WERI-Rb-1 (cell line): ENCODE measurements at regions not wholly inside any gene's neighbourhood (a gene's known extent, or its start where the extent isn't known, plus 50 kb on each side); places are given as distances from the start of the nearest gene placed in this dataset.

Source experiments
- DNase-seq: peaks from one replicate; pipeline ENCODE4 v3.0.0-alpha.2; 2020
- H3K27ac ChIP-seq: fragments of 250-450 bp; sonication (Bioruptor Pico); 2 replicates; pipeline ENCODE4 v1.5.1; 2020; ENCODE audit warnings: mild to moderate bottlenecking, moderate library complexity
- H3K27me3 ChIP-seq: fragments of 250-450 bp; sonication (Bioruptor Pico); 2 replicates; pipeline ENCODE4 v1.5.1; 2021; ENCODE audit warnings: mild to moderate bottlenecking, low read depth, moderate library complexity; ENCODE audit not compliant: insufficient read depth, severe bottlenecking
- H3K36me3 ChIP-seq: fragments of 250-450 bp; sonication (Bioruptor Pico); 2 replicates; pipeline ENCODE4 v1.5.1; 2020; ENCODE audit warnings: mild to moderate bottlenecking, moderate library complexity
- H3K4me3 ChIP-seq: 2 replicates; pipeline ENCODE4 v1.5.1; 2011; ENCODE audit warnings: low read depth, mild to moderate bottlenecking, control low read depth, low read length
- H3K9me3 ChIP-seq: fragments of 250-450 bp; sonication (Bioruptor Pico); 2 replicates; pipeline ENCODE4 v1.5.1; 2021; ENCODE audit warnings: mild to moderate bottlenecking, moderate library complexity; ENCODE audit not compliant: severe bottlenecking
- CTCF ChIP-seq: IDR thresholded peaks from 2 replicates; pipeline ENCODE4 v1.5.1; 2011; ENCODE audit warnings: low read depth, mild to moderate bottlenecking, control low read depth, inconsistent platforms, low read length

GRCh38 chr2:64232266-64232665, 88.0 kb upstream of the PELI1 start:
- H3K27me3 ChIP-seq: no peaks in the 10 kb centered on the region
- H3K4me3 ChIP-seq: no peak overlapping the region
- no peaks in the 10 kb centered on the region for H3K36me3 ChIP-seq
- H3K9me3 ChIP-seq: no peaks in the 10 kb centered on the region
- TF ChIP-seq CTCF: no peak
- no peak for DNase-seq
- no peak overlapping the region for H3K27ac ChIP-seq

- no peak for DNase-seq
- Histone ChIP-seq H3K4me3 (no peak overlapping the region), H3K27ac (no peak overlapping the region), H3K36me3 (no peaks in the 10 kb centered on the region), H3K27me3 (no peaks in the 10 kb centered on the region), H3K9me3 (no peaks in the 10 kb centered on the region)
- no peak for TF ChIP-seq CTCF
Observed at GRCh38 chr2:64233376-64233922, 89.2 kb upstream of the PELI1 start.

GRCh38 chr2:64234150-64234549, 89.9 kb upstream of the PELI1 start:
- Histone ChIP-seq H3K36me3 (no peaks in the 10 kb centered on the region), H3K4me3 (no peak overlapping the region), H3K27me3 (no peaks in the 10 kb centered on the region), H3K27ac (no peak overlapping the region), H3K9me3 (no peaks in the 10 kb centered on the region)
- DNase-seq: no peak
- TF ChIP-seq CTCF: no peak

- Histone ChIP-seq H3K27ac (no peak overlapping the region), H3K9me3 (no peaks in the 10 kb centered on the region), H3K4me3 (no peak overlapping the region), H3K36me3 (no peaks in the 10 kb centered on the region), H3K27me3 (no peaks in the 10 kb centered on the region)
- no peak for TF ChIP-seq CTCF
- DNase-seq: no peak
Observed at GRCh38 chr2:64234785-64235184, 90.6 kb upstream of the PELI1 start.

- Histone ChIP-seq H3K4me3 (no peak overlapping the region), H3K27me3 (no peaks in the 10 kb centered on the region), H3K9me3 (no peaks in the 10 kb centered on the region), H3K36me3 (no peaks in the 10 kb centered on the region), H3K27ac (no peak overlapping the region)
- no peak for DNase-seq
- TF ChIP-seq CTCF: no peak
Observed at GRCh38 chr2:64237266-64237665, 93.0 kb upstream of the PELI1 start.

GRCh38 chr2:64238799-64239198, 94.6 kb upstream of the PELI1 start:
- Histone ChIP-seq H3K4me3 (no peak overlapping the region), H3K9me3 (no peaks in the 10 kb centered on the region), H3K27me3 (no peaks in the 10 kb centered on the region), H3K27ac (no peak overlapping the region), H3K36me3 (no peaks in the 10 kb centered on the region)
- no peak for TF ChIP-seq CTCF
- DNase-seq: no peak
